ENCODE measurements at regions not wholly inside any gene's neighbourhood (a gene's known extent, or its start where the extent isn't known, plus 50 kb on each side); places are given as distances from the start of the nearest gene placed in this dataset.

DNA sequence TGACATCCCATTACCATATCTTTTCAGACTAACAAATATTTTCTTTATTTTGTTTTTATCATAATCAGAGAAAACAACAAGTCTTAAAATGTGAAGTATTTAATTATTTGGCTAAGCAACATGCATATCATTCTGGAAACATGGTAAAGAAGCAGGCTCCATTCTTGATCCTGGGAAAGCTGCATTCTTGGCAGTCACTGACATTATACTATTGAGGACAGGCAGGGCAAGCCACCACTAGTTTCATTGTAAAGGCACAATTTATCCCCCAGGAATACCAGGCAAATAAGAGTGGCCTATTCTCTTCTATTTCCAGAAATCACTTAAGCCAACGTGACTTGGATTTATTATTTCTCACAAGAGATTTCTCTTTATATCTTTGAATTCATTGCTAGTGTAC, 153.8 kb upstream of the AKR1E2 start:
- Histone ChIP-seq H3K36me3 (no peaks in the 10 kb centered on the region), H3K27me3 (no peaks in the 10 kb centered on the region), H3K4me1 (no peaks in the 10 kb centered on the region), H3K4me3 (no peak overlapping the region), H3K27ac (peak overlapping the region in 1 of 2 donors; percentile 46), H3K9me3 (peaks cover 6 to 20% of the 10 kb centered on the region in 2 donors)
- TF ChIP-seq, protein P1, sequence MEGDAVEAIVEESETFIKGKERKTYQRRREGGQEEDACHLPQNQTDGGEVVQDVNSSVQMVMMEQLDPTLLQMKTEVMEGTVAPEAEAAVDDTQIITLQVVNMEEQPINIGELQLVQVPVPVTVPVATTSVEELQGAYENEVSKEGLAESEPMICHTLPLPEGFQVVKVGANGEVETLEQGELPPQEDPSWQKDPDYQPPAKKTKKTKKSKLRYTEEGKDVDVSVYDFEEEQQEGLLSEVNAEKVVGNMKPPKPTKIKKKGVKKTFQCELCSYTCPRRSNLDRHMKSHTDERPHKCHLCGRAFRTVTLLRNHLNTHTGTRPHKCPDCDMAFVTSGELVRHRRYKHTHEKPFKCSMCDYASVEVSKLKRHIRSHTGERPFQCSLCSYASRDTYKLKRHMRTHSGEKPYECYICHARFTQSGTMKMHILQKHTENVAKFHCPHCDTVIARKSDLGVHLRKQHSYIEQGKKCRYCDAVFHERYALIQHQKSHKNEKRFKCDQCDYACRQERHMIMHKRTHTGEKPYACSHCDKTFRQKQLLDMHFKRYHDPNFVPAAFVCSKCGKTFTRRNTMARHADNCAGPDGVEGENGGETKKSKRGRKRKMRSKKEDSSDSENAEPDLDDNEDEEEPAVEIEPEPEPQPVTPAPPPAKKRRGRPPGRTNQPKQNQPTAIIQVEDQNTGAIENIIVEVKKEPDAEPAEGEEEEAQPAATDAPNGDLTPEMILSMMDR (IDR thresholded peaks at IDR 0.05), result no peak
- no peak for DNase-seq (ENCODE audit: low spot score)

DNA sequence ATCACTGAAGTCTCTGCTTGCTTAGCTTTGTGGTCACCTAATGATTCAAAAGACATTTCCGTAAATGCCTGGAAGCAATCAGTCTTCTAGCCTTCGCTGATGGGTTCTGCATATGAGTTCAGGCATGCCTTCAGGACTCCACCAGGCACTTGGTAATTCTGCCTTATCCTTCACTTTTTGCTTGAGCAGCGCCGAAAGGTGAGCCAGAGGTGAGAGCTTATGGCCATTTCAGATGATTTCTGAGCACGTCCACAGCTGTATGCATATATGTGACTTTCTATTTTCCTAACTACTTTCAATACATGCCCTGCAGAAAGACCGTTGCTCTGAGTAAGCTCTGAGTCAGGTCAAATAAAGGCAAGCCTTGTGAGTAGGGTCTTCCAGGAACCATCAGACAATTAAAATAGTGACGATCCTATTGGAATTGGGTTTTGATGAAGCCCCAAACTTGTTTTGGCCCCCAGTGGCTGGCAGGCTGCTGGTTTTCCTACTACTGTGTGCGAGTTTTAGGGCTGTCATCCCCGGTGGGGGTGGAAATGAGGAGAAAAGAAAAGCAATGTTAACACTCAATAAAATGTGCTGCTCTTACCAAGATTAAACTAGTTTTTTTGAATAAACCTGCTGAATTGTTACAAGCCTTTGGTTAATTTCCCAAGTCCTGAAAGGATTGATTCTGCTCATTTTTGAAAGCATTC, 154.4 kb upstream of the AKR1E2 start:
- Histone ChIP-seq H3K27me3 (no peaks in the 10 kb centered on the region), H3K9me3 (peaks cover 6 to 20% of the 10 kb centered on the region in 2 donors), H3K27ac (peak overlapping the region; percentile 25 to 46), H3K4me3 (peak overlapping the region in 1 of 2 donors; percentile 3), H3K4me1 (no peaks in the 10 kb centered on the region), H3K36me3 (no peaks in the 10 kb centered on the region)
- TF ChIP-seq, protein P1 (IDR thresholded peaks at IDR 0.05), result no peak
- no peak for DNase-seq (ENCODE audit: low spot score)

DNA sequence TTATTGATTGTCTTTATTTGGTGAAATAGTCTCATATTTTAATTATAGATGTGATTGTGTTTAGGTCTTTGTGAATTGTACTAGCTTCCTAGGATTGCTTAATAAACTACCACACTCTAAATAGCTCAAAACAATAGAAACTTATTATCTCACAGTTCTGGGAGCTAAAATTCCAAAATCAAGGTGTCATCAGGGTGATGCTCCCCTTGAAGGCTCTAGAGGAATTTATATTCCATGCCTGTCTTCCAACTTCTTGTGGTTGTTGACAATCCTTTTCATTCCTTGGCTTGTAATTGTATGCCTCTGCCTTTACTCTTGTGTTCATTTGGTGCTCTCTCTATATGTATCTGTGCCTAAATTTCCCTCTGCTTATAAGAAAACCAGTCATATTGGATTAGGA, 155.3 kb upstream of the AKR1E2 start:
- no peaks in the 10 kb centered on the region for H3K27me3 ChIP-seq
- H3K36me3 ChIP-seq, result no peaks in the 10 kb centered on the region
- H3K27ac ChIP-seq, result peak overlapping the region in 1 of 2 donors; percentile 46
- H3K4me1 ChIP-seq, result no peaks in the 10 kb centered on the region
- H3K9me3 ChIP-seq, result peaks cover 6 to 20% of the 10 kb centered on the region in 2 donors
- DNase-seq (ENCODE audit: low spot score), result no peak
- no peak overlapping the region for H3K4me3 ChIP-seq
- TF ChIP-seq, protein P1 (IDR thresholded peaks at IDR 0.05), result no peak

DNA sequence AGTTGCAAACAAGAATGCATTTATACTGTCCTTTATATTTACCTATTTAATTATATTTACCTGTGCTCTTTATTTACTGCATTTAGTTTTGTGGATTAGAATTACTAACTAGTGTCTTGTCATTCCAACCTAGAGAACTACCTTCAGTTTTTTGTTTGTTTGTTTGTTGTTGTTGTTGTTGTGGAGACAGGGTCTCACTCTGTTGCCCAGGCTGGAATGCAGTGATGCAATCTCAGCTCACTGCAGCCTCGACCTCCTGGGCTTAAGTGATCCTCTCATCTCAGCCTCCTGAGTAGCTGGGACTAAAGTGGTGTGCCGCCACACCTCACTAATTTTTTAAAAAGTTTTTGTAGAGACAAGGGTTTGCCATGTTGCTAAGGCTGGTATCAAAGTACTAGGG, 156.4 kb upstream of the AKR1E2 start:
- peaks cover 0 to 1% of the 10 kb centered on the region in 2 donors for H3K4me1 ChIP-seq
- H3K4me3 ChIP-seq, result no peak overlapping the region

DNA sequence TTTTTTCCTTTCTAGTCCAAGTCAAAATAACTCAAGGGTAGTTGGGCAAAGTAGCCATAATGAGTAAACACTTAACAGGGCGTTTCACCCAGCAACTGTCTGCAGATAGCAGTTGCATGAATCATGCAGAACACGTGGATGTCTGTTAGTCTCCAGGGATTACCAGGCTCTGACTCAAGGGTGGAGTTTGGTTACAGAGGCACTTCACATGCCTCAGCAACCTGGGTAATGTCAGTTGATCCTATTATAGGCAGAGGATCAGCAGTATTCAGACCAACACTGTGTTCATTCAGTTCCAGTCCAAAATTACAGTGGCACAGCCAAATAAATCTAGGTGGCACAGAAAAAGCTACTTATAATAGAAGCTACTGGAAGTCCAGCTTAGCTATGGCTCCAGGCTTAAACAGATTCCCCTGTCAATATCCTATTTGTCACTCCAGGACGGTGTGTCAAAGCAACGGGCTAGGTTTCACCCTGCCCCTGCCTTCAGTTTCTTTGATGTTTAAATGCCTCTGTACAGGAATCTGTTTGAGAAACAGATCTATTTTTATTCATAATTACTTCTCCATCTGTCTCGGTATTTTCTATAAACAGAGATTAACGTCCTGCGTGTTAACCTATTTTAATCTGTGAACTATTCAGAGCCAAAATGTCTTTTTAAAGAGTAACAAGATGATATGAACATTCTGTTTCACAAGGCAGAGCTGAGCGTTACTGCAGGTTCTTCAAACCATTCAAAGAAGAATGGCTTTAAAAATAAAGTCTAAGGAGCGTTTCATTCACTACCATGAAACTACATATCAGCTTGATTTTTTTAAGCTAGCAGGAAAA, 162.6 kb upstream of the AKR1E2 start:
- H3K4me3 ChIP-seq, result no peak overlapping the region
- peaks cover 0 to 40% of the 10 kb centered on the region in 2 donors for H3K4me1 ChIP-seq
- peak; percentile 90 for DNase-seq (ENCODE audit: low spot score)
- peak overlapping the region; percentile 88 to 98 for H3K27ac ChIP-seq
- H3K36me3 ChIP-seq, result no peaks in the 10 kb centered on the region
- peaks cover 0 to 2% of the 10 kb centered on the region in 2 donors for H3K9me3 ChIP-seq
- TF ChIP-seq, protein P1 (IDR thresholded peaks at IDR 0.05), result no peak
- H3K27me3 ChIP-seq, result no peaks in the 10 kb centered on the region

More for the DNA sequence above, 156.4 kb upstream of the AKR1E2 start:
- H3K36me3 ChIP-seq, result no peaks in the 10 kb centered on the region
- H3K9me3 ChIP-seq, result peaks cover 6 to 20% of the 10 kb centered on the region in 2 donors
- no peaks in the 10 kb centered on the region for H3K27me3 ChIP-seq
- H3K27ac ChIP-seq, result no peak overlapping the region
- DNase-seq (ENCODE audit: low spot score), result no peak
- TF ChIP-seq, protein P1 (IDR thresholded peaks at IDR 0.05), result no peak

All from right atrium auricular region (tissue), 2 donors.